D721Med (cell line): ENCODE measurements at regions not wholly inside any gene's neighbourhood (a gene's known extent, or its start where the extent isn't known, plus 50 kb on each side); places are given as distances from the start of the nearest gene placed in this dataset.

ENCODE experiments used
- DNase-seq: peaks from one replicate; pipeline ENCODE4 v3.0.0; 2011; ENCODE audit warnings: low spot score; ENCODE audit not compliant: insufficient read length
- FAIRE-seq: peaks from 2 replicates; lab custom pipeline; 2011; peaks lifted over from hg19 to GRCh38; lab: Jason Lieb, UNC
- CTCF ChIP-seq: IDR thresholded peaks from 2 replicates; pipeline ENCODE4 v1.5.1; 2012; ENCODE audit warnings: mild to moderate bottlenecking, control low read depth; ENCODE audit not compliant: insufficient read depth; ENCODE audit errors: missing control alignments

GRCh38 chr10:118939211-118940007 is 90.1 kb upstream of the NANOS1 start:
- no peak for TF ChIP-seq CTCF
- no peak for DNase-seq
- FAIRE-seq, result no peak

GRCh38 chr10:118940386-118940785 is 89.1 kb upstream of the NANOS1 start:
- FAIRE-seq (no peak), DNase-seq (no peak)
- TF ChIP-seq CTCF, result no peak

GRCh38 chr10:118943253-118943652 is 86.3 kb upstream of the NANOS1 start:
- no peak for TF ChIP-seq CTCF
- no peak for FAIRE-seq
- no peak for DNase-seq

- no peak for DNase-seq
- FAIRE-seq, result no peak
- TF ChIP-seq CTCF, result no peak
Observed at GRCh38 chr10:118944959-118945633, 84.4 kb upstream of the NANOS1 start.

GRCh38 chr10:118948786-118949185 is 80.7 kb upstream of the NANOS1 start:
- no peak for TF ChIP-seq CTCF
- FAIRE-seq, result no peak
- no peak for DNase-seq

- FAIRE-seq (no peak), DNase-seq (no peak)
- no peak for TF ChIP-seq CTCF
Observed at GRCh38 chr10:118950190-118950680, 79.3 kb upstream of the NANOS1 start.
